ENCODE measurements at regions not wholly inside any gene's neighbourhood (a gene's known extent, or its start where the extent isn't known, plus 50 kb on each side); places are given as distances from the start of the nearest gene placed in this dataset.

DNA sequence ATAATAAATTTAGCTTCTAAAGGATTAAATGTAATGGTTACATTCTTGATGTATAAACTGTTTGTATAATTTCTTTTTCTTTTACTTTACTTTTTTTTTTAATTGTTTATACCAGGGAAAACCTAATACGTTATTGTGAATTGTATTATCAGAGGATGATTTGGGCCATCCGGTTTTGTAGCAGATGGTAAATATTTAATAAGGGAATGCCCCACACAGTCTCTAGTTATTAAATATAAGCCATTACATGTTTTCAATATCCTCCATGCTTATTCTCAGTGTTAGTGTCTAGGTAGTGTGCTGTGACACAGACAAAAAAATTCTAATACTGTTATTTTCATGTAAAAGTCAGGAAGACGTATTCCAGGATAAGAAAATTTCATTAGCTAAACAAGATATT is 553.9 kb downstream of the ZNF804A start:
- no peak for DNase-seq

DNA sequence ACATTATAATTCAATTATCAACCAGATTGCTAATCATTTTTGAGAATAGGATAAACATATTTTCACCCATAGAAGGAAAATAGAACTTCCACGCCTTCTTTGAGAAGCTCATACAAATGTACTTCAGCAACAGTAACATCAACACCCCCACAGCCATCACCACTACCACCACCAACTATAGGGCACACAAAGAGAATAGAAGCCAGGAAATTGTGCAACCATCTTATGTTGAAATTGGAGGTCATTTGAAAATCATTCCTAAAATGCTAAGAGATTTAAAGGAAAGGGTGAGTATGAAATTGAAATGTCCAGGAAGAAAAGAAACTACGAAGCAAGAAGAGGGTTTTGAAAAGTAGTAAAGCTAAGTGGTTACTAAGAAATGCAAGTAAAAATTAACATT is 563.4 kb downstream of the ZNF804A start:
- no peak for DNase-seq

DNA sequence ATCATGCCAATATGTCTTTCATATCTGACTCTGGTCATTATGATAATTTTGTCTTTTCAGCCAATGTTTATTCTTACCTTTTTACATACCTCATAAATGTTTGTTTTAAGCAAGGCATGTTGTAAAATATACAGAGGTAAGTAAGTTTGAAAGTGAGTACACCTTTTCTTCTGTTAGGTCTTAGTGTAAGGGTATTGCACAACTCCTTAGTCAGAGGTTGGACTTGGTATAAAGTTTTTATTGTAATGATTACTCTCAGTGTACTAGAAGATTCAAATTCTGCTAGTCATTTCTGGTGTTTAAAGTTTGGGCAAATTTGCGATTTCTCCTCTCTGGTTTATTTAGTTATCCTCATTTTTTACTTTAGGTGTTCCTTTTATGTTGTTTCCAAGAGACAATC is 564.3 kb upstream of the FSIP2 start:
- DNase-seq, result no peak

DNA sequence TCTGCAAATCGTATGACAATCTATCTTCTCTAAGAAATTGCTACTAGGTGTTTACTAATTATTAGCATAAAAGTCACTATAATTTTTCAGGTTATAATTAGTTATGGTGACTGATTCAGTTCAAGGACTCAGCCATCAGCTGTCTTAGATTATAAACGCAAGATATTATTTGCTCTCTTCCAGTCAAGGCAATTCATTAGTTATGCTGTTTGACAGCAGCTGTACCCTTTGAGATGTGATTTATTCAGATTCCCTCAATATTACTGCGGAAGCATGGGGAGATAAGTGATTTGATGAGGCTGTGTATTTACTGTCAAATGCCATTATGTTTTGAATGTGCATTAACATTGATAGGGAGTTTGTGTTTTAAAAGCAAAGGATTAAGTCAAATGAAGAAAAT is 558.9 kb upstream of the FSIP2 start:
- DNase-seq, result no peak

DNA sequence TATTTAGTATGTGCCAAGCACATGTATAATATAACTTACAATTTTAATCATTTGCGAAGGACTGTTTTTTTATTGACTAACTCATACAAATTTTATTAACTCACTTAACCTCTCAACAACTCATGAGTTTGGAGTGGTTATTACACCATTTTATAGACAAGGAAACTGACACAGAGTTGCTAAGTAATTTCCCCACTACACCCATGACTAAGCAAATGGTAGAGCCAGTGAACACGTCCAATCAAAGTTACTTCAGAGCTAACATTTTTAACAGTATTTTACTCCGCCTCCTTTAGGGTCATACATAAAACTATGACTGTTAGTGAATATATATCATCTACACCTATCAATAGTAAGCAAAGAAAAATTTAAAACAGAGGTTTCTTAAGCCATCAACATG is 556.7 kb upstream of the FSIP2 start:
- DNase-seq, result no peak

DNA sequence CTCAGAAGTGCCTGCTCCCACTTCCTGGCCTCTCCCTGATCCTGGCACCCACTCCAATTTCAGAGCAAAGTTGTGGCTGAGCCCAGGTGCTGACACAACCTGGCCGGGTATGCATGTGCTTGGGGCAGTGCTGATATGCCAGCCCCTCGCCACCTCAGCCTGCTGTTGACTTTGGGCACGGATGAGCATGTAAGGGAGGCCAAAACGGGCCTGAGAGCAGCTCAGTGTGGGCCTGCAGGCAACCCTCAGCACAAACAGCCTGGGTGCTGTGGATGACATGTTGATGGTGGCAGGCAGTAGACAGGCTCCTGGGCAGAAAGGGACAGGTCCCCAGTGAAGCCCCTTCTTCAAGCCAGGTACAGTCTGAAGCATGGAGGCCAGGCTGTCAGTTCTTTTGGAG is 553.6 kb upstream of the FSIP2 start:
- no peak for DNase-seq

DNA sequence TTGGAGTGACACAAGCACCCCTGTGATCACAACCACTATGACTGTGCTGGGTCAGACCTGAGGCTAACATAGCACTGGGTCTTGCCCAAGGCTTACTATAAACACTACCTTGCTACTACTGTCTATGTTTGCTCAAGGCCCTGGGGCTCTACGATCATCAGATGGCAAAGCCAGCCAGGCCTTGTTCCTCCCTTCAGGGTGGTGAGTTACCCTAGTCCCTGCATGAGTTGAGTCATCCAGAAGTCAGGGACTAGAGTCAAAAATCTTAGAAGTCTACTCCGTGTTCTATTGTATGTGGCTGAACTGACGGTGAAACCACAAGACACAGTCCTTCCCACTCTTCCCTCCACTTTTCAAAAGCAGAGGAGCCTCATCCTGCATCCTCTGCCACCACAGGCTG is 551.2 kb upstream of the FSIP2 start:
- DNase-seq, result no peak

DNA sequence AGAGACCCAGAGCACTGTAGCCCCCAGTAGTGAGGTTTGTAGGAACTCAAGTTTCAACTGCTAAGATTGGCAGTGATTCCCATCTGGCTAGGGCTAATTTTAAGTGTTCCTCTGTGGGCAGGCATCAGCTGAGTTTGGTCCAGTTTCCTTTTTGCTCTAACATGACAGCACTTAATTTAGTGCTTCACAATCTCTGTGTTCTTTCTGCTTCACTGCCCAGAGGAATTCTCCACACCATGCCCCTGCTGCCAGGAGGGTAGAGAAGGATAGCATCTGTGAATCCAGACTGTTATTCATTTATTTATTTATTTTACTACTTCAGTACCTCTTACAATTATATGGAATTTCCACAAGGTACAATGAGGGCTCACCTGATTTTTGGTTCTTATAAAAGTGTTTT is 549.9 kb upstream of the FSIP2 start:
- DNase-seq, result no peak

DNA sequence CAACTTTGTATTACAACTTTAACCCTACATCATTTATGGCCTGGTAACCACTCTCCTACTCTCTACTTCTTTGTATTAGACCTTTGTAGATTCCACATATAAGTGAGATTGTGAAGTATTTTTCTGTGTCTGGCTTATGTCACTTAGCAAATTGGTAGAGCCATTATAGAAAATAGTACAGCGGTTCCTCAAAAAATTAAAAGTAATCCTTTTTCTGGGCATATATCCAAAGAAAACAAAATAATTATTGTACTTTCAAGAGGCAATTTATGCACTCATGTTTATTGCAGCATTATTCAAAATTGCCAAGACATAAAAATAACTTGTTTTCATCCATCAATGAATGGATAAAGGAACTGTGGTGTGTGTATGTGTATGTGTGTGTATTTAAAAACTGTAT is 537.5 kb upstream of the FSIP2 start:
- DNase-seq, result no peak

DNA sequence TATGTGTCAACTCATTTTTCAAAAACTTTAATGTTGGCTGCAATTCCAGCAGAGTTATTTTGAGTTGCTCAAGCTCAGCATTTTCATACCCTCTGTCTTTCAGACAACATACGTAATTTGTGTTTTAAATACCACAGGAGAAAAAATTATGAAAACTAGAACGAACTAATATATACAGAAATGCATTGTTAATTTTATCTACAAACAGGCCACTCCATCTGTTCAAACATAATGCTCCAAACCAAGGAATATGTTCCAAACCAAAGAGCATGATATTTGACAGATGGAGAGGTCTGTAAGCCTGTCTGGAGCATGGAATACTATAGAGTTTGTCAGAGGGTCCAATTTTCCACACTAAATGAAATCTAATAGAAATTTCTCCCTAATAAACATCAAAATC is 536.2 kb upstream of the FSIP2 start:
- no peak for DNase-seq

DNA sequence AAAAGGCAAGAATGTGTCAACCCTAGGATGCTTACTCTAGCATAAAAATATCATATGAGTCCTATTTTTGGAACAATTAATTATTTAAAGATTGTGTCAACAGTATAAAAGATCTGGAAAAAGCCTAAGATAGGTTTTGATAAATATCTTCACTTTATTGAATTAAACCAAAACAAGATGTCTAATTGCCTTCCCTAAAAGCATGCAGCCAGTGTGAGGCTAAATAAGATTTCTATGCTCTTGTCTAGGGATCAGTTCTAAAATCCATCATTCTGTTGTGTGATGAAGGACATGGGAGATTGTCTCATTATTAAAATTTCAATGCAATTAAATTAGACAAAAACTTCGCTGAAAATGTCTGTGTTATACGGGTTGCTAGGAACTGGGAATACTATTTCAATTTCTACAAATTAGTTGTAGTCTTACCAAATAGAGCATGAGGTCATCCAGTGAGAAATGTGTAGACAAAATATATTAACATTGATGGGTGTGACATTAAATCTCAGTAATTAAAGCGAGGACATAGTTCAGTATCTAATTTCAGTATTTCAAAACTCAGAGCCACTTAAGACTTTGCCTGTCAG is 535.6 kb upstream of the FSIP2 start:
- DNase-seq, result no peak

DNA sequence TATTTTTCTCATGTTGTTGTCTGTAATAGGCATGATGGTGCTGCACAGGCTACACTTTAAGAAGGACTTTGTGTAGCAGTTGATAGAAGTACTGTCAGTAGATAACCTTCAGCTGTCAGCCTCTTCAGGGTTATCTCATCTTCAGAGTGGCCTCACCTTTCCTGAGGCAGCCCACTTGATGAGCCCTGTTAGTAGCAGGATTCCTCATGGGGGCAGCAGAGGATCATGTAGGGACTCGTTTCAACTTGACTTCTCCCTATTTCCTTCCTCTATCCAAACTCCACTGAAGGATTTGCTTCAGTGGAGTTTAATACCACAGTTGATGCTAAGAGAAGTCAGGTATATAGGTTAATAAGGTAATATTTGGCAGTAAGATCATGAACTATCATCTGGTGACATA is 530.3 kb upstream of the FSIP2 start:
- no peak for DNase-seq

DNA sequence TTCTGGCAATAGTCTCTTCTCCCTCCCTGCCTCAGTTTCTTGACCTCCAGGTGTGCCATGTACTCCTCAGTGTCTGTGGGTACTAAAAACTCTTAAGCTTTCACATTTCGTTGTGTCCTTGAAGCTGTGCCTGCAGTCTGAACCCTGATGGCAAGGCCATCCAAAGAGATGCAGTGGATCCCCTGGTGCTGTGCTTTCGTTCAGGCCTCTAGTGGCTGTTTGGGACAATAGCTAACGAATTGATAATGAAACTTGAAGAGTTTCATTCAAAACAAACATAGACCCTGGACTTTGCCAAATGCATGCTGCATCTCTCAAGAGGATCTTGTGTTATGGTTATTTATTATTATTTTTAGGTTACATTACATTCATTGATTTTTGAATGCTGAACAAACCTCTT is 523.1 kb upstream of the FSIP2 start:
- DNase-seq, result no peak

DNA sequence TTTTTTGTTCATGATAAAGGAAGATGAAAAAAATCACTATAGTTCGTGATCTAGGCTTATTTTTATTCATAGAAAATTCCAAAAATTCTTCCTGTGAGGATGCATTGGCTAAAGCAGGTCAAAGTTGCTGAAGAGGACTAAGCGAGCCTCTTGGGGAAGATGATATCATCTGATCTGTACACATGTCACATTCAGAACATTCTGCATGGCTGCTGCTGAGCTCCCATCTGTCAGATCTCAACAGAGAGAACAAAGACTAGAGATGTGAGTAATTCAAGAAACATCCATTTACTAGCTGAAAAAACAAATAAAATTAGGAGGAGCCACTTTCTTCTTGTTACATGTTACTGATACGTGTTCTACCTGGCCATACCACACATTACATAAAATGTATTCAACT is 518.6 kb upstream of the FSIP2 start:
- DNase-seq, result no peak

DNA sequence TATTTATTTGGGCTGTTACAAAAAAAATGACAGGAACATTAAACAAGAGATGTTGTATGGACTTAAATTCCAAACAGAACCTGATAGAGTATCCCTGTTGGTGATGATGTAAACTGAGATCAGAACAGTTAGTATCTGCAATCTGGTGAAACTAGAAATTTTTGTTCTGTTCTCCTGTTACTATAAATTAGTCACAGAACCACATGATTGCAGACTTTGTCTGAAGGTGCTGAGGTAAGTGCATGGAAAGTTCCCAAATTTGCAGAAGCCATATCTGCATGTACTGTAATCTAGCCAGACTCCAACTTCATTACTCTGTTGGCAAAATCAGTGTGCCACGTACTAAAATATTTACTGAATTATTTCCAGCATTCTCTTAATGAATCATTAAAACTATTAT is 516.3 kb upstream of the FSIP2 start:
- DNase-seq, result no peak

DNA sequence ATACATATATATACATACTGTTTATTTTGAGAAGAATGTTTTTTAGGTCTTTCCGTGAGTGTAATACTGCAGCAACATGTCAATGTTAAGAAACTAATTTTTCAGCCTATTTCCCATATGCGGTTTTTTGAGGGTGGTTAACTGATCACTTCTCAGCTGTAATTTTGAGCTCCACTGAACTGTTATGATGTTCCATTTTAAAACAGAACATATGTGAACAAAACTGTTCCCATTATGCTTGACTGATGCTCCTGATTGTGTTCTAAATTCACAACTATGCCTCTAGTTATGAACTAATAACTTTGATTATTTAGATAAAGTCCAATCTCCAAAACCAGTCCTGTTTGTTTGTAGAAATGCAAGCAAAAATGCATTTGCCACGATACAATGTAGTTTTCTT is 511.2 kb upstream of the FSIP2 start:
- no peak for DNase-seq

DNA sequence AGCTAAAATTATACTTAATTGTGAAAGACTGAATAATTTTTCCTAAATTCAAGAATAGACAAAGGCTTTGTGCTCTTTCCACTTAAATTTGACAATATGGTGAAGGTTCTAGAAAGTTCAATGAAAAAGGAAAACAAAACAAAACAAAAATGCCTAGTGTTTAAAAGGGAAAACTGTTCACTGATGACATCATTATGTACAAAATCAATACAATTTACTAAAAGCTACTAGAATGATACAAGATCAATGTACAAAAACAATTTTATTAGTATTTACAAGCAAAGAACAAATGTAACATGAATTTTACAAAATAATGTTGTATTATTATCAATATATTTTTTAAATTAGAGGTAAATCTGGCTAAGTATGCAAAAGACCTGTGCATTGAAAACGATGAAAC is 499.1 kb upstream of the FSIP2 start:
- no peak for DNase-seq

DNA sequence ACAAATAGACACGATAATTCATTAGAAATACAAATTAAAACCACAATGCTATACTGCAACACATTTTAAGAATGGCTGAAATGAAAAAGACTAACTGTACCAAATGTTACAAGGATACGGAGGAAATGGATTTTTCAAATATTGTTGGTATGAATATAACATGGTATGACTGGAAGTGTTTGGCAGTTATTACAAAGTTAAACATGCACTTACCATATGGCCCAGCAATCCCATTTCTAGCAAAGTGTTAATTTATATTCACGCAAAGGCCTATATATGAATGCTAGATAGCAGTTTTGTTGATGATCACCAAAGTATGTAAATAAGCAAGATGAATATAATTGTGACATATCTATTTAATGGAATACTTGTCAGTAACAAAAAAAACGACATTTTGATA is 497.8 kb upstream of the FSIP2 start:
- no peak for DNase-seq

DNA sequence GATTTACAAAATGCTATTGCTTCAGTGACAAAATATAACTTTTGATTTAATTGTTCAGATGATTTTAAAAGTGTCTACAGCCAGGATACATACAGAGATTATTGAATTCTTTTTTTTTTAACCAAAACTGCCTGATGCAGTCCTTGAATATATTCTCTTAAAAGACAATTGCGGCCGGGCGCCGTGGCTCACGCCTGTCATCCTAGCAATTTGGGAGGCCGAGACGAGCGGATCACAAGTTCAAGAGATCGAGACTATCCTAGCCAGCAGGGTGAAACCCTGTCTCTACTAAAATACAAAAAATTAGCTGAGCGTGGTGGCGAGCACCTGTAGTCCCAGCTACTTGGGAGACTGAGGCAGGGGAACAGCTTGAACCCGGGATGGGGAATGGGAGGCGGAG is 497.0 kb upstream of the FSIP2 start:
- DNase-seq, result no peak

DNA sequence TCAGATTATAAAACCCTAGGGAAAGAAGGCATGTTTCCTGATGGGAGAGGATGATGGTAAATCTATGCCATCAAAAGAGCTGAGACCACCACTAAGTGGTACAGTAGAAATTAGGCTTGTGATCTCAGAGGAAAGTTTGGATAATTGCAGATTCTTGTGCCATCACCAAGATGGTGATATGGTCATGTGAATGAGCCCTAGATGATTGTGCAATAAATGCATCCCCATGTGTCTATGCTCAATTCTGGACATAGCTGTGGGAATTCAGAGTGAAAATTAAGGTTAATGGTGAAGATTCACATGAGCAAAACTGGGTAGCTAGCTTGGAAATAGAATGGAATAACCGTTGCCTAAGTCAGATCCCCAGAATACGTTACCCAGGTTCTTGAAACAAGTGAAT is 496.1 kb upstream of the FSIP2 start:
- no peak for DNase-seq

DNA sequence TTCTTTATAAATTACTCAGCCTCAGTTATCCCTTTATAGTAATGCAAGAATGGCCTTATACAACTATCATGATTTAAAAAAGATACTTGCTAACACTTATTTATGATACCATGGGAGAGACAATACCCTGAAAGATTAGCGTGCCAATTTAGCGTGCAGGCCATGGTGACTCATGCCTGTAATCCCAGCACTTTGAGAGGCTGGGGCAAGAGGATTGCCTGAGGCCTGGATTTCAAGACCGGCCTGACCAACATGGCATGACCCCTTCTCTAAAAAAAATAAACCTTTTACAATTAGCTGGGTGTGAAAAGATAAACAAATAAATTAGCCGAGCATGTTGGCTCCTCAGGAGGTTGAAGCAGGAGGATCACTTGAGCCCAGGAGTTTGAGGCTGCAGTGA is 493.4 kb upstream of the FSIP2 start:
- DNase-seq, result no peak

DNA sequence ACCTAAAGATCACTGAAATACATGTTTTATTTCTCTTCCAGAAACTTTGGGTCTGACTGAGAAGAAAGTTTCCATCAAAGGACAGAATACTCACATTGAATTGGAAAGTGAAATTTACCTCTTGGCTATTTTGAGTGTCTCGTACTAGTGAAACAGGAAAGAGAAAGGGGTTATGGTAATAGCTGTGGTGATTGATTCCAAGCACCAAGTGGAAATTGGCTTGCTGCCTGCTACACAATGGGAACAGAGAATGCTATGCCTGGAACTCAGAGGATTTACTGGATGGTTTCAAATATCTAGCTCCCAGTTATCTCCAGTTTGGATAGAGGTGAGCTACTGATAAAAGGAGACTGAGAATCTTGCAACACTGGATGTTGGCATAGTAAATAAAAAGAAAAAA is 492.8 kb upstream of the FSIP2 start:
- no peak for DNase-seq

DNA sequence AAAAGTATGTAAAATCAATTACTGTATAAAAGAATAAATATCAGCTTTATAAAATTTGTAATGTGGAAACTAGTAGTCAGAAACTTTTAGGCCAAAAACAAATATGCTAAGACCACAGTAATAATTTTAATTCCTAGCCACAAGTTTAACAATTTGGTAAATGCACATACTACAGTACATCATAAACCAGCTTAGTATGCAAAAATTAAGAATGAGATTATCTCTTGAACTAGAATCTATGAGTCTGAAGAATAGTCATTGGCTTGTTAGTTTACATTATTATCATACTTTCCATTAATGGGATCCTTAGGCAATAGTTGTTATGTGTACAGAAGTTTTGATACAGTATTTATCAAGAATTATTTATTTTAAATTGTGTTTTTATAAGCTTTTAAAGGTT is 491.9 kb upstream of the FSIP2 start:
- no peak for DNase-seq

DNA sequence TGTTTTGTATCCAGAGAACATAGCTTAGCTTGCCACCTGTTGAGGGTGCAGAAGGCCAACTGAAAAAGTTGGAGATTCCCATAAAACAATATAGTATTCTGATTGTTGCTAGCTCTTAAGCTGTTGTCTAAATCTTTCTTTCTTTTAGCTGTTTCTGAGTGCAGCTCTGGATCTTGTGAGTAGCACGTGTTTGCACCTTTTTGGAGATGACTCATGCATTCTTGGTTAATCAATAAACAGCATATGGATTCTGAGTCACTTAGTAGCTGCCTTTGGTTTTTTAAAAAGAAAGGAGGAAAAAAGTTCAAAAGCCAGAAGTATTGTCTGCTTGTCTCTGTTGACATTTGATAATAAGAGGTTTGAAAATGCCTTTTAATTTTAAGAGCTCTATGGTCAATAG is 483.0 kb upstream of the FSIP2 start:
- DNase-seq, result no peak

DNA sequence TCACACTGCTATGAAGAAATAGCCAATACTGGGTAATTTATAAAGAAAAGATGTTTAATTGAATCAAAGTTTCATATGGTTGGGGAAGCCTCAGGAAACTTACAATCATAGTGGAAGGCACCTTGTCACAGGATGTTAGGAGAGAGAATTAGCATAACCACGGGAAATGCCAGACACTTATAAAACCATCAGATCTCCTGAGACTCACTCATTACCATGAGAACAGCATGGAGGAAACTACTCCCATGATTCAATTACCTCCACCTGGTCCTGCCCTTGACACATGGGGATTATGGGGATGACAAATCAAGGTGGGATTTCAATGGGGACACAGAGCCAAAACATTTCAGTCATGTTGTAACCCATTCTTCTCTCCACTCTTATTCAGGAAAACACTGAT is 472.9 kb upstream of the FSIP2 start:
- DNase-seq, result no peak

DNA sequence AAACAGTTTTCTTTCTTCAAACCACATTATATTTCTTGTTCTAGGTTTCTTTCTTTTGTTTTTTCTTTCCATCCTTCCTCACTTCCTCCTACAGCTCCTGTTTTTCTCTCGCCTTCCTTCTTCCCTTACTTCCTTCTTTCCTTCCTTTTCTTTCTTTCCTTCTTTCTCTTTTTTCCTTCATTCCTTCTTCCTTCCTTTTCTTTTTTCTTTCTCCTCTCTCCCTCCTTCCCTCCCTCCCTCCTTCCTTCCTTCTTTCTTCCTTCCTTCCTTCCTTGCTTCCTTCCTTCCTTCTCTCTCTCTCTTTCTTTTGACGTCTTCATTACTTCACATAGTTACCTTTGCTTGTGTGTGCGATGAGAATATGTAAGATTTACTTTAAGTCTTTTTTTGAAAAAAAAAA is 470.0 kb upstream of the FSIP2 start:
- no peak for DNase-seq
